ENCODE measurements at regions not wholly inside any gene's neighbourhood (a gene's known extent, or its start where the extent isn't known, plus 50 kb on each side); places are given as distances from the start of the nearest gene placed in this dataset.
"Not testable (repeated sequence)": the region's sequence is repeated elsewhere in the genome, so short reads cannot be mapped to it uniquely, and the experiment has no call there.

- TF ChIP-seq CTCF (IDR thresholded peaks at IDR 0.05; ENCODE audit: borderline replicate concordance, control extremely low read depth, extremely low read depth, insufficient read depth, missing control alignments), result no peak
- in situ Hi-C loops (cut with MboI; ENCODE audit: low sequenced_read_pairs, unreplicated experiment), result no loop called here
- no peak for DNase-seq (ENCODE audit: low spot score)
These were observed 146.1 kb upstream of the NLGN4Y start for GRCh38 chrY:14378217-14378616.

- in situ Hi-C loops (cut with MboI; ENCODE audit: low sequenced_read_pairs, unreplicated experiment); DNase-seq (ENCODE audit: low spot score): not testable (repeated sequence)
These were observed 113.7 kb upstream of the NLGN4Y start for GRCh38 chrY:14410549-14411030.

GRCh38 chrY:14411334-14411733 is 113.0 kb upstream of the NLGN4Y start:
- TF ChIP-seq CTCF (IDR thresholded peaks at IDR 0.05; ENCODE audit: borderline replicate concordance, control extremely low read depth, extremely low read depth, insufficient read depth, missing control alignments), result no peak
- in situ Hi-C loops (cut with MboI; ENCODE audit: low sequenced_read_pairs, unreplicated experiment), result no loop called here
- DNase-seq (ENCODE audit: low spot score), result no peak

- TF ChIP-seq CTCF (IDR thresholded peaks at IDR 0.05; ENCODE audit: borderline replicate concordance, control extremely low read depth, extremely low read depth, insufficient read depth, missing control alignments), result no peak
- in situ Hi-C loops (cut with MboI; ENCODE audit: low sequenced_read_pairs, unreplicated experiment), result no loop called here
- DNase-seq (ENCODE audit: low spot score), result no peak
These were observed 87.8 kb upstream of the NLGN4Y start for GRCh38 chrY:14436546-14436945.

GRCh38 chrY:14437626-14438025 is 86.7 kb upstream of the NLGN4Y start:
- no peak for DNase-seq (ENCODE audit: low spot score)
- in situ Hi-C loops (cut with MboI; ENCODE audit: low sequenced_read_pairs, unreplicated experiment), result no loop called here
- no peak for TF ChIP-seq CTCF (IDR thresholded peaks at IDR 0.05; ENCODE audit: borderline replicate concordance, control extremely low read depth, extremely low read depth, insufficient read depth, missing control alignments)

- in situ Hi-C loops (cut with MboI; ENCODE audit: low sequenced_read_pairs, unreplicated experiment), result no loop called here
- no peak for TF ChIP-seq CTCF (IDR thresholded peaks at IDR 0.05; ENCODE audit: borderline replicate concordance, control extremely low read depth, extremely low read depth, insufficient read depth, missing control alignments)
These were observed 85.9 kb upstream of the NLGN4Y start for GRCh38 chrY:14438395-14438794.

GRCh38 chrY:14444550-14444949 is 79.8 kb upstream of the NLGN4Y start:
- no peak for DNase-seq (ENCODE audit: low spot score)
- in situ Hi-C loops (cut with MboI; ENCODE audit: low sequenced_read_pairs, unreplicated experiment), result no loop called here
- TF ChIP-seq CTCF (IDR thresholded peaks at IDR 0.05; ENCODE audit: borderline replicate concordance, control extremely low read depth, extremely low read depth, insufficient read depth, missing control alignments), result no peak

More at GRCh38 chrY:14438395-14438794, 85.9 kb upstream of the NLGN4Y start:
- DNase-seq (ENCODE audit: low spot score), result no peak

Data from GM13976 (cell line).